Esophagus squamous epithelium (tissue), 5 donors: ENCODE measurements at regions not wholly inside any gene's neighbourhood (a gene's known extent, or its start where the extent isn't known, plus 50 kb on each side); places are given as distances from the start of the nearest gene placed in this dataset.

ENCODE experiments used
- DNase-seq: peaks from one replicate; lab custom pipeline; 2025; lab: John Stamatoyannopoulos, UW
- H3K27ac ChIP-seq, 4 donors: fragments of 200-600 bp; sonication (generic); one replicate each; pipeline ENCODE4 v1.5.1; 2016 to 2019; ENCODE audit warnings: mild to moderate bottlenecking in 1 of 4
- H3K27me3 ChIP-seq, 4 donors: fragments of 200-600 bp; sonication (generic); 1 replicate in 3 of 4; 2 replicates in 1 of 4; pipeline versions ENCODE4 v1.5.1 to v1.6.0; 2017 to 2021; ENCODE audit warnings: antibody characterized with exemption in 1 of 4
- H3K36me3 ChIP-seq, 3 donors: fragments of 200-600 bp; sonication (generic); one replicate each; pipeline ENCODE4 v1.5.1; 2016 to 2019
- H3K4me1 ChIP-seq, 3 donors: fragments of 200-600 bp; sonication (generic); one replicate each; pipeline ENCODE4 v1.5.1; 2017 to 2019
- H3K4me3 ChIP-seq, 4 donors: fragments of 200-600 bp; sonication (generic); 1 replicate in 3 of 4; 2 replicates in 1 of 4; pipeline ENCODE4 v1.5.1; 2016 to 2019; ENCODE audit warnings: mild to moderate bottlenecking in 2 of 4, moderate library complexity in 1 of 4
- H3K9me3 ChIP-seq, 3 donors: fragments of 200-600 bp; sonication (generic); one replicate each; pipeline ENCODE4 v1.5.1; 2016 to 2019
- POLR2A ChIP-seq, 4 donors: fragments of 450-650 bp; IDR thresholded peaks; one replicate each; pipeline ENCODE4 v1.6.1; 2017; ENCODE audit warnings: antibody characterized with exemption in 4 of 4, mild to moderate bottlenecking in 4 of 4, moderate library complexity in 3 of 4
- WGBS, 2 donors: methylation state at CpG; one replicate each; pipeline ENCODE4 v1.1.5; 2018; 5-methylcytosine and 5-hydroxymethylcytosine counted together
- intact Hi-C: fragments of 100-400 bp; cut with DNase I; formaldehyde crosslinking; loops from one replicate; pipeline ENCODE4 v1.15.0; 2022
- TF ChIP-seq, protein P1 (sequence below), 6 experiments: fragments of 450-650 bp in 4 of 6; fragments of 200-600 bp in 2 of 6; sonication (generic) in 2 of 6; IDR thresholded peaks; one replicate each; pipeline ENCODE4 v1.5.1; 2016 to 2019; ENCODE audit warnings: antibody characterized with exemption in 6 of 6, mild to moderate bottlenecking in 4 of 6, moderate library complexity in 4 of 6
- donor health status: DM: yes; HTN: yes; CAD: no.

DNA sequence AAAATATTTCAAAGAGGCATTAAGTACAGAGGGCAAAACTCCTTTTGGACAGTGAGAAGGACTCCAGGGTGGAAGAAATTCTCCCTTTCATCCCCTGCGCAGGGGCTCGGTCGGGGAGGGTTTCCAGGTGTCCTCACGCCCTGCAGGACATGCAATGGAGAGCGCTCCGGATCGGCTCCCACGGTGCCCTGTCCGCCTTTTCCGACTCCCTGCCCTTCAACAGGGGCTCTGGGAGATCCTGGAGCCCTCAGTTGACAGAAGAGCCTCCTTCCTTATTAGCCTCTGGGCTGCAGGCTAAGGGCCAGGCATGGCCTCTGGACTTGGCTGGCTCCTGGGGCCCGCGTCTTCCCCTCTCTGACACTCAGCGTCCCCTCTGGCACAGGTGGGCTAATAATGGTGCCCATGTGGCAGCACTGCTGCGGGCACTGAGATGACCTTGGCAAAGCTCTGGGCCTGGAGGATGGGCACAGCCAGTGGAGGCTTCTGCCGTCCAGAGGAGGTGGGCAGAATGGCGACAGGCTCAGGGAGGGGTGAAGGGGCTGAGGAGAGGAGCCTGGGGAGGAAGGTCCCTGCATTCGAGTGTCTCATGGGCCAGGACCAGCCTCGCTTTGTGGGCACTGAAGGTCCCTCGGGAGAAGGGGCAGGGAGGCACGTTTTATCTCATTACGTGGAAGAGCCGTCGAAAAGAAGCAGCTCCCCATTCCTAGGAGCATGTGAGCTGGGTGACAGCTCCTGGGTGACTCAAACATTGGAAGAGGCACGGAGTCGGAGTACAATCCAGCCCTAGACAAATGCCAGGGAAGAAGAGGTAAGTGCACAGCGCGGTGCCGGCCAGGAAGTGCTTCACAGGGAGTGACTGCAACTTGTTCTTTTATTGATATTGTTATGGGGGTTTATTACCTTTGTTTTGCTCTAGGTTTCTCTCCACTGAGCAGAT is 161.7 kb downstream of the IRF8 start:
- Histone ChIP-seq H3K4me1 (peaks cover 0 to 41% (median 14%) of the 10 kb centered on the region in 3 donors), H3K27ac (peak overlapping the region in 3 of 4 donors; percentile 38 to 79 (median 67)), H3K36me3 (no peaks in the 10 kb centered on the region), H3K9me3 (no peaks in the 10 kb centered on the region), H3K4me3 (no peak overlapping the region), H3K27me3 (peaks cover 0 to 20% (median 0%) of the 10 kb centered on the region in 4 donors)
- TF ChIP-seq POLR2A (IDR thresholded peaks at IDR 0.05): no peak
- TF ChIP-seq, protein P1, sequence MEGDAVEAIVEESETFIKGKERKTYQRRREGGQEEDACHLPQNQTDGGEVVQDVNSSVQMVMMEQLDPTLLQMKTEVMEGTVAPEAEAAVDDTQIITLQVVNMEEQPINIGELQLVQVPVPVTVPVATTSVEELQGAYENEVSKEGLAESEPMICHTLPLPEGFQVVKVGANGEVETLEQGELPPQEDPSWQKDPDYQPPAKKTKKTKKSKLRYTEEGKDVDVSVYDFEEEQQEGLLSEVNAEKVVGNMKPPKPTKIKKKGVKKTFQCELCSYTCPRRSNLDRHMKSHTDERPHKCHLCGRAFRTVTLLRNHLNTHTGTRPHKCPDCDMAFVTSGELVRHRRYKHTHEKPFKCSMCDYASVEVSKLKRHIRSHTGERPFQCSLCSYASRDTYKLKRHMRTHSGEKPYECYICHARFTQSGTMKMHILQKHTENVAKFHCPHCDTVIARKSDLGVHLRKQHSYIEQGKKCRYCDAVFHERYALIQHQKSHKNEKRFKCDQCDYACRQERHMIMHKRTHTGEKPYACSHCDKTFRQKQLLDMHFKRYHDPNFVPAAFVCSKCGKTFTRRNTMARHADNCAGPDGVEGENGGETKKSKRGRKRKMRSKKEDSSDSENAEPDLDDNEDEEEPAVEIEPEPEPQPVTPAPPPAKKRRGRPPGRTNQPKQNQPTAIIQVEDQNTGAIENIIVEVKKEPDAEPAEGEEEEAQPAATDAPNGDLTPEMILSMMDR (IDR thresholded peaks at IDR 0.05): no peak
- WGBS, 2 donors: 62 to 66% methylated on average over 12 to 22 of the region's 28 CpGs
- DNase-seq: no peak
- intact Hi-C loops: no loop called here

DNA sequence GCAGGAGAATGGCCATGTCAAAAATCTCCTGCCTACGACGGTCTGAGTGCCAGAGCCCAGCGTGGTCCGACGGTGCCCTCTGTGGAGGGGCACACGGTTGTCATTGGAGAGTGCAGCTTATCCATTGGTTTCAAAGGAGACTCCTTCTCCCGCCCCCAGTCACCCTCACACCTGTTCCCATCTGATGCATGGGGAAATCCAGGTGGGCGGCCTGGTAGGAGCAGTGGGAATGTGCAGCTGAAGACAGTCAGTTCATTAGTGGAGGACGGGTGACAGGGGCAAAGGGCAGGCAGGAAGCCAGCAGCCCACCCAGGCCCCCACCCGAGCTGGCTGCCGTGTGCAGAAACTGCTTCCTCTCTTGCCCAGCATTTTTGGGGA is 162.3 kb downstream of the IRF8 start:
- TF ChIP-seq, protein P1 (IDR thresholded peaks at IDR 0.05): no peak
- TF ChIP-seq POLR2A (IDR thresholded peaks at IDR 0.05): no peak
- Histone ChIP-seq H3K4me3 (no peak overlapping the region), H3K9me3 (no peaks in the 10 kb centered on the region), H3K27ac (peak overlapping the region in 3 of 4 donors; percentile 38 to 79 (median 67)), H3K36me3 (no peaks in the 10 kb centered on the region), H3K4me1 (peaks cover 0 to 41% (median 14%) of the 10 kb centered on the region in 3 donors), H3K27me3 (peaks cover 0 to 20% (median 0%) of the 10 kb centered on the region in 4 donors)
- no peak for DNase-seq
- intact Hi-C loops: no loop called here
- WGBS, 2 donors: 41 to 57% methylated on average over 6 to 8 of the region's 11 CpGs

DNA sequence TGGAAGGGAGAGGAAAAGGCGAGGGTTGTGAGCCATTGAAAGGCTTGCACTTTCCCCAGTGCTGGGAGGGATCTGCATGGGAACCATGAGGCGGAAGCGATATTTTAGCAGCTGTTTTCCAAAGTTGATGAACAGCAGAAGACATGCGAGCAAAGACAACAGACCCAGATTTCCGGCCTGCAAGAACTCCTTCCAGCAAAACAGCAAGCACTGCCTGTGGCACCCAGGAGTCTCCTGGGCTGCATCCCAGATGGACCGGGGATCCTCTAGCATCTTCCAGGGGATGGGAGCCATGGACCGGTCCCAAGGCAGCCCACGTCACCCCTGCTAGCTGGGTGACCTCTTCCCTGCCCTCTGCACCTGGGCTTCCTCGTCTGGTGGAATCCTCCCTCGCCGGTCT is 162.8 kb downstream of the IRF8 start:
- 47 to 61% methylated on average over 6 to 10 of the region's 11 CpGs for WGBS, 2 donors
- Histone ChIP-seq H3K4me1 (peaks cover 0 to 41% (median 14%) of the 10 kb centered on the region in 3 donors), H3K4me3 (no peak overlapping the region), H3K9me3 (no peaks in the 10 kb centered on the region), H3K27ac (peak overlapping the region in 3 of 4 donors; percentile 38 to 79 (median 67)), H3K27me3 (peaks cover 0 to 20% (median 0%) of the 10 kb centered on the region in 4 donors), H3K36me3 (no peaks in the 10 kb centered on the region)
- intact Hi-C loops: no loop called here
- no peak for DNase-seq
- TF ChIP-seq POLR2A (IDR thresholded peaks at IDR 0.05): no peak
- TF ChIP-seq, protein P1 (IDR thresholded peaks at IDR 0.05): no peak

DNA sequence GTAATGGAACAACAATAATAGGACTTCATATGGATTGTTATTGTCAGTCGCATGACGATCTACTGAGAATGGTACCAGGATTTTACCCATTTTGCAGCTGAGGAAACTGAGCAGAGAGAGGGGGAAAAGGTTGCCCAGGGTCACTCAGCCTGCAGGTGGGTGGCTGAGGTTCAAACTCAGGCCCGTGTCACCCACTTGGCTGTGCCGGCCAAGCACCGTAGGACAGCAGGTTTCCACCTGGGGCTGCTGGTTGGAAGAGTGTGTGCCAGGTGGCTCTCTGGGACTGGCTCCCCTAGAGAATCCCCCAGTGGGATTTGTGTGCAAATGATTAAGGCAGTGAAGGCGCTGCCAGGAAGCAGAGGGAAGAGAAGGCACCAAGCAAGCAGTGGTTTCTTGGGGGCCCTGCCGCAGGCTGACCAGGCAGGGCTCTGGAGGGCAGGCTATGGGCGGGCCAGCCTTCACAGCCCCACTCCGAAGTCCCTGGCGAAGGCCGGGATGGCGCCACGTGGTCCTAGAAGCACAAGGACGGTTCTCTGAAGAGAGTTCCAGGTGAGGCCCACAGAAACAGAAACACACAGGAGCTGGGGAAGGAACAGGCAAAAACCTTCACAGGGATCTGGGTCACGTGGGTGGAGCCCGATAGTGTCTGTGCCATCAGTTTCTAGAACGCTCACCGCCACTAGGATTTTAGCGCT is 163.5 kb downstream of the IRF8 start:
- 76 to 80% methylated on average over 10 to 16 of the region's 19 CpGs for WGBS, 2 donors

More for the DNA sequence above, 163.5 kb downstream of the IRF8 start:
- no peaks in the 10 kb centered on the region for H3K36me3 ChIP-seq
- peaks cover 0 to 41% (median 14%) of the 10 kb centered on the region in 3 donors for H3K4me1 ChIP-seq
- H3K9me3 ChIP-seq: no peaks in the 10 kb centered on the region
- peaks cover 0 to 20% (median 0%) of the 10 kb centered on the region in 4 donors for H3K27me3 ChIP-seq
- no peak for TF ChIP-seq POLR2A (IDR thresholded peaks at IDR 0.05)
- TF ChIP-seq, protein P1 (IDR thresholded peaks at IDR 0.05): no peak
- H3K27ac ChIP-seq: peak overlapping the region in 2 of 4 donors; percentile 34 to 38
- intact Hi-C loops: no loop called here
- no peak overlapping the region for H3K4me3 ChIP-seq
- no peak for DNase-seq
